GM19324 (cell line): ENCODE measurements at regions not wholly inside any gene's neighbourhood (a gene's known extent, or its start where the extent isn't known, plus 50 kb on each side); places are given as distances from the start of the nearest gene placed in this dataset.
"Not testable (repeated sequence)": the region's sequence is repeated elsewhere in the genome, so short reads cannot be mapped to it uniquely, and the experiment has no call there.

Experiments used
- ATAC-seq: cut with Tn5 transposase; IDR thresholded peaks from one replicate; pipeline ENCODE4 v1.9.1; 2021; ENCODE audit warnings: mild to moderate bottlenecking, moderate library complexity; ENCODE audit not compliant: unreplicated experiment, low FRiP score

DNA sequence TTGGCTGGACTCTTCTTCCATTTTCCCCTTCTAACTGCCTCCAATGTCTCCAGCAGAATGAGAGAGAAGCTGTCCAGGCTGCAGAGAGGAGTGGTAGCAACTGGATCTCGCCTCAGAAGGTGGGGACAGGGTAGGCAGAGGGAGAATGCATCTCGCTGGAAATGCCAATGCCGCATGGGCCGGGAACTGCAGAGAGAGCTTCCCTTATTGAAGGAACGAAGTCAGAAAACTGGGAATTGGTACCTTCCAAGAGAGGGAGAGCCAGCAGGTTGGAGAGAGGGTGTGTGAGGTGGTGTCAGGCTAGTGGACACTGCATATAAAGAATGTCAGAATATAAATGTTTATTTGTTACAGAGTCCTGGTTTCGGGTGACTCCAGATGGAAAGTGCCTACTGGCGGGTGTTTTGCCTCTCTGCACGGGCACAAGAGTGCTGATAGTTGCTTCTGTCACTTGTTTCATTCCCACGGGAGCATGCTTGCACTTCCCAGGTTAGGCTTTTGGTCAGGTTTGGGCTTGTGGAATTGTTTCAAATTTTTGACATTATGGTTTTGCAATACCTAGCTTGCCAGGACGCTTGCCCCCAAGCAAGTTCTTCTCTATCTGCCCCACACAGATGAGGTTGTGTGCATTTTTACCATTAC lies 156.8 kb upstream of the STS start:
- no peak for ATAC-seq

DNA sequence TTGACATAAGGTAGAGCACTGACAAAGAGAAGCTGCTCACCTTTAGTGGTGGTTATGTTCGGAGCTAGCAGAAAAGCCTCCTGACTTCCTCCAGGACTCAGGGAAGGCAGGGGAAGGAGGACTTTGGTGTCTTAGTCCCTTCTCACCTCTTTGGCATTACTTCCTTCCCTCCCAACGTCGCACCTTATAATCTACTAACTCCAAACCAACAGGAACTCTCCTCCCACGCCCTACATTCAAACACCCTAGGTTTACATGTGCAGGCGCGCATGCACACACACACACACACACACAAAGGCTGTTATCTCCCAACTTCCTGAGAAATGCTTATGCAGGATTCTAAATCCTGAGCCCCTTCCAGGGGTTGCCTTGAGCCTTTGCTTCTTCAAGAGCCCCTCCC lies 157.7 kb upstream of the STS start:
- ATAC-seq = no peak

DNA sequence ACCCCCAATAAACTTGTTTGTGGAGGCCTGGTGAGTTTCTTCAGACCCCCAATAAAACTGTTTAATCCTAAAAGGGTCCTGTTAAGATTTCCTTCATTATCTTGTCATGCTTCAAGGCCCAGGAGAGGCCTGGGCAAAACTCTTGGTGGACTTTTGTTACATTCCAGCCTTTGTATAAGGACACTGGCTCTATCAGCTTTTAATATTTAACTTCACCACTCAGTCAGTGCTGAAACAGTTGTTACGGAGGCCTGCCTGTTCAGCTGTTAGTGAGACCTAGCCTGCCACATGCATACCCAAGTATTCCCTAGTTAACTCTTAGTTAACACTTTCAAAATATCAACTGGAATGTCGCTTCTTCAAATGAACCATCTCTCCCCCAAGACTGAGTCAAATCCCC lies 158.8 kb upstream of the STS start:
- not testable (repeated sequence) for ATAC-seq

DNA sequence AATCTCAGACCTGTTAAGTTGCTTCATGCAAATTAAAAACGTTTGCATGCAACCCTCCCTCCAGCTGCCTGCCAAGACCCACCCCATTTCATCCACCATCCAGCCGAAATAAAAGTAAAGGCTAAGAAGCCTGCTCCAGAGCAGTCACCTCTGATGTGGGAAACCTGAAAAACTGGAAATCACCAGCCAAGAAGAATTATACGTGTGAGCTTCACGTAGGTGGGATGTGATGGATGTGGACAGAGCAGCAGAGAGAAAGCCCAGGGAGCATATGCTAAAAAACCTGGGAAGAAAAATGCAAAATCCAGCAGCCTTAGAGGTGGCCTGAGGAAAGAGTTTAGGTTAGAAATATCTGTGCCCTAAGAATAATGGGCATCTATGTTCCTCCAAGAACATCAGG lies 160.6 kb upstream of the STS start:
- ATAC-seq = no peak

DNA sequence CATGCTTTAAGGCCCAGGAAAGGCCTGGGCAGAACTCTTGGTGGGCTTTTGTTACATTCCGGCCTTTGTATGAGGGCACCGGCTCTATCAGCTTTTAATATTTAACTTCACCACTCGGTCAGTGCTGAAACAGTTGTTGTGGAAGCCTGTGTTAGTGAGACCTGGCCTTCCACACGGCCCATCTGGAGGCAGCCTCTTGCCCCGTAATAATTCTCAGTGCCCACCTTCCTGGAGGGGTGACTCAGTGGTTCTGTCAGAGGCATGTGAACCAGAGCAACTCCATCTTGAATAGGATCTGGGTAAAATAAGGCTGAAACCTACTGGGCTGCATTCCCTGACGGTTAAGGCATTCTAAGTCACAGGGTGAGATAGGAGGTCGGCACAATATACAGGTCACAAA lies 162.0 kb upstream of the STS start:
- no peak for ATAC-seq

DNA sequence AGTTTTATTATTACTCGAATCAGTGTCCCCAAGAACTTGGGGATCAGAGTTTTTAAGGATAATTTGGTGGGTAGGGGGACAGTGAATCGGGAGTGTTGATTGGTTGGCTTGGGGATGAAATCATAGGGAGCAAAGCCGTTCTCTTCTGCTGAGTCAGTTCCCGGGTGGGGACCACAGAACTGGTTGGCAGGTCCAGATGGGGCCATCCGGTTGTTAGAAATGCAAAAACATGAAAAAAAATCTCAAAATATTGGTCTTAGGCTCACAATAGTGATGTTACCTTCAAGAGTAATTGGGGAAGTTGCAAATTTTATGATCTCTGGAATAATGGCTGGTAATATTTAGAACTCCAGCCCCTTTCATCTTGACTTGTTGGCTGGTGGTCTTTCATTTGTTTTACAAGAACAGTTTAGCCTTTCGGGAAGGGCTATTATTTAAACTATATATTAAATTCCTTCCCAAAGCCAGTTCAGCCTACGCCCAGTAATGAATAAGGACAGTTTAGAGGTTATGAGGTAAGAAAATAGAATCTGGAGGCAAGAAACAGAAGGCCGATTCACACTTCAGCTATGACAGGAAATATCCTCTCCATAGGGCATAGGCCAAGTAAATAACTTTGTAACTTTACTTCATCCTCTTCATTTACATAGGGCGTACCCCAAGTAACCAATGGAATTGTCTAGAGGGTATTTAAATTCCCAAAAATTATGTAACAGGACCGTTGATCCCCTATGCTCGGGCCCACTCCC lies 164.1 kb upstream of the STS start:
- ATAC-seq = no peak

DNA sequence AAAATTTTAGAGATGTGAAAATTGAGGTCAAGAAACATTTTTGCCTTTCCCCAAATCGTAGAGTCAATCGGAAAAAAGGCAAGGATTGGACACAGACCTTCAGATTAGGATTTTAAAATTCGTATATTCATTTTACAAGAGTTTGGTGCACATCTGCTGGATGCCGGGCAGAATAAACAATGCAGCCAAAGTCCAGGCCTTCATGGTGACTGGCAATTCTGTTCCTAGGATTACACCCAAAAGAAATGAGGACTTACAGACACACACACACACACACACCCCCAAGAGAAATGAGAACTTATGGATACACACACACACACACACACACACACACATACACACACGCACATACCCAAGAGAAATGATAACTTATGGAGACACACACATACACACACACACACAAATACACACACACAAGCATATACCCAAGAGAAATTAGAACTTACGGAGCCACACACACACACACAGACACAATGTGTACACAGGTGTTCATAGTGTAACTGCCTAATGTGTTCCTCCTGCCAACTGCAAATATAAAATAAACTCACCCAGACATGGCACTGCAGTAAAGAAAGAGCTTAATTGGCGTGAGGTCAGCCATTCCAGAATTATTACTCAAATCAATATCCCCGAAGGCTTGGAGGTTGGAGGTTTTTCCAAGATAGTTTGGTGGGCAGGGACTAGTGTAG lies 165.7 kb upstream of the STS start:
- ATAC-seq = no peak

DNA sequence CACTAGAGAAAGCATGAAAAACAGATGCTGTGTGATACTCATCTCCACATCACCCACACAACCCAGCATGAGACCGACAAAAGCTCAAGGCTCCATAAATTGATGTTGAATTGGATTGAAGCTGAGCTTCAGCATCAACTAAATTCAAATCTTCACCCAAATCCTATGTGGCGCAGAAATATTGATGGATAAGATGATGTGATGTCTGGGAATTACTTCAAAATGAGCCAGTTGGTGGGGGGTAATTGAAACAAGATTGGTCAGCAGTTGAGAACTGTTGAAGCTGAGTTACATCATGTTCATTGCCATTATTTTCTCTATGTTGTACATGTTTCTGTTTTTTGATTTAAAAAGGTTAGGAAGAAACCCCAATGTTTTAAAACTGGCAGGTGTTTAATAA lies 166.5 kb upstream of the STS start:
- no peak for ATAC-seq

DNA sequence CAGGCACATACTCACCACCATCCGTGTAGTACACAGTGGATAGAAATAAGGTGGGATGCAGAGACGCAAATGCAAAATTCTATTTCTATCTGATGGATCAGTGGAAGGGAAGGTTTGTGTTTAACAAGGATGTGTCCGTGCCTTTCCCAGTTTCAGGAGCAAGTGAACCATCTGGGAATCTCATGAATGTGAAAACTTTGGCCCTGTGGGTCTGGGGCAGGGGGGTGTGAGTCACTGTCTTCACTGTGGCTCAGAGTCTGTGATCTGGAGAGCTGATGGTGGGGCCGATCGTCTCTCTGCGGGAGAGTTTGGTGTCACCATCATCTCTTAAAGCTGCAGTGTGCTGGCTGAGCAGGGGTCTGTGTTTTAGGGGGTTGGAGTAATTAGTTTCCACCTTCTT lies 179.3 kb upstream of the STS start:
- no peak for ATAC-seq

DNA sequence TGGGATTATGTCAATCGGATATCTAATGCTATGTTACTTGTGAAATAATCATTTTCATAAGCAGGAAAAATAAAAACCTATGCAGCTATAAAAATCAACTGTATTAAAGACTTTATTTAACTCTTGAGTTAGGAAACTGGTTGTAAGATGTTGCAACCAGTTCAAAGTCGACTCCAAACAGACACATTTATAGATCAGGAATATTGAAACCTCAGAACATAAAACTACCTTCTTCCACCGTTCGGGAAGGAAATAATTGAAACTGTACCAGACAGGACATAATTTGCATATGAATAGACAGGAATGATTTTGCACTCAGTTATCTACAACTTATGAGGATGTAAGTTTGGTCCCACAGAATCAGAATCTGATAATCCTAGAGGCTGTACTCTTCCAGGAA lies 181.8 kb upstream of the STS start:
- no peak for ATAC-seq

DNA sequence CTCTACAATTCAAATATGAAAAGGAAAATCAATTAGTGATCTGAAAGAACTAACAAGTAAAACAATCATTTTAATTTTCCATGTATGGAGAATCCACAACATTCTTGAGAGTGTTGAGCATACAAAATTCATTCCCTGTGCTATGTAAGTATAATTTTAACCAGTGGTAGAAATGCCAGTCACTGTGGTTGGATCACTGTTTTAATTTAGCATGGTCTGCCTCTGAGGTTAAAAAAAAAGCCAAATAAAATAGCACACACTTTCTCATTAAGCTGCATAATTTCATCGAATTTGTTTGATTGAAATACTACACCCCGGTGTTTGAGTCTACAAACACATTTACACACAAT lies 185.5 kb upstream of the STS start:
- no peak for ATAC-seq

DNA sequence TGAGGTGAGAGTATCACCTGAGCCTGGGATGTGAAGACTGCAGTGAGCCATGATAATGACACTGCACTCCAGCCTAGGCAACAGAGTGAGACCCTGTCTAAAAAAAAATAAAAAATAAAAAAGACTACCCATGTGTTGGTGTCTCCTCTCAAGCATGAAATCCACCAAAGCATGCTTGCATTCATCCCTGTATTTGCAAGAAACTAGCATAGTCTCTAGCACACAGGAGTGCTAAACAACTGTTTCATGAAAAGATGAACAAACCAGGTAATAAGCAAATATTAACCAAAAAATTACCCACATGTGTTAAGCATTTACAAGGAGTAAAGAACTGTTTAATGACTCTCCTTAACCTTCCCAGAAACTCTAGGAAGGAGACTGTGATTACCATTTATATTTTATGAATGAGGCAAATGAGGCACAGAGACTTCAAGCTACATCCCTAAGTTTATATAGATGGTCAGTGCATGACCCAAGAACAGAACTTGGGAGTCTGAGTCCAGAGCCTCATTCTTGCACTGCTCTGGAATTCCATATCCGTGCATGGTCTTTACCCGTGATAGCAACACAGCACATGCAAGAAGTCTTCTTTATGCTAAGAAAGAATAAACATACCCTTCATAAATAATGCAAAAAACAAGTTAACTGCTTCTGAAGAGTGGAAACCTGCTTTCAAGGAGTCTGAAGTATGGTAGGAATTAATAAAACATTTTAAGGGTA lies 186.1 kb upstream of the STS start:
- ATAC-seq = no peak

DNA sequence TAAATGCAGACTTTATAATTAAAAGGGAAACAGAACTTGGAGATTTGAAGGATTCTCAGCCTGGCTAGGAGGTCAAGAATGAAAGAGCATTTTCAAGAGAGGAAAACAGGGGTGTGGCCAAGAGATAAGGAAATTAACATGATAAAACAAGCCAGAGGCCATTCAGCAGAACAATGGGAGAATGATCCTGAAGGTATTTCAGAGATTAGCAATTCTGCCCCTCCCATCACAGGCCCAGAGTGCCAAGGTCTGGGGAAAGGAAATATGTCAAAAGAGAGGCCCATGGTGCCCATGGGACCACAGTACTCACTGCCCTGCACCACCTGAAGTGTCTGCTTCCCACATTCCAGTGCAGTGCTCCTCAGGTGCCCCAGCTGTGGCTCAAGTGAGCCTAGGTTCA lies 188.5 kb upstream of the STS start:
- ATAC-seq = no peak

DNA sequence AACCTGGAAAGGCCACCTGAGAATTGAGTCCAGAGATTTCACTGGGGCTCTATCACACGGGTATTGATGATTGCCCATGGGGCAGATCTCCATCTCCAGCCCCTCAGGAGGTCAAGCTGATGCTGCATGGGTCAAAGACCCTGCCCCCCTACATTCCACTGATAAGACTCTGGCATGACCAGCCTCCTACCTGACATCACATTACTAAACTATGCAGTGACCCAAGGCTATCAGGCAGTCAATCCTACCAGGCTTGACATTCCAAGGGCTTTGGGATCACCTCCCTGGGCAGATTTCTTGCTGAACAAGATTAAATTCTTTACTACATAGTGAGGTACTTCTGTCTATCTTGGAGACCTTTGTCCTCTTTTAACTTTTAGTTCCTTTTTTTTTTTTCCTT lies 192.7 kb upstream of the STS start:
- no peak for ATAC-seq

DNA sequence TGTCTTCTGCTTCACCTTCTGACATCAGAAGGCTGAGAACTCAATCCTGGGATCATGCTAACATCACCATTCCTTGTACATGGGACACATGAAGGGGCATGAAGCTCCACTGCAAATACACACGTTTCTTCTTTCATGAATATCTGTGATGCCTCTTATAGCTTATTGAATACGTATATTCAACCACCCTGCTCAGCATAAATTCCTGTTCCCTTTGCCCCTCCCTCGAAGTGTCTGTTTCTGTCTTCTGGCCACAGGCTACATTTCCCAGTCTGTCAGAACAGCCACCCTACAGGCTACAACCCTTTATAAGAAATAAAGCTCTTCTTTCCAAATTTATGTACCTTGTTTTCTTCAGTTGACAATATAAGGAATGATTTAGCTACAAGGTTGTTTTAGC lies 201.3 kb upstream of the STS start:
- ATAC-seq = no peak

DNA sequence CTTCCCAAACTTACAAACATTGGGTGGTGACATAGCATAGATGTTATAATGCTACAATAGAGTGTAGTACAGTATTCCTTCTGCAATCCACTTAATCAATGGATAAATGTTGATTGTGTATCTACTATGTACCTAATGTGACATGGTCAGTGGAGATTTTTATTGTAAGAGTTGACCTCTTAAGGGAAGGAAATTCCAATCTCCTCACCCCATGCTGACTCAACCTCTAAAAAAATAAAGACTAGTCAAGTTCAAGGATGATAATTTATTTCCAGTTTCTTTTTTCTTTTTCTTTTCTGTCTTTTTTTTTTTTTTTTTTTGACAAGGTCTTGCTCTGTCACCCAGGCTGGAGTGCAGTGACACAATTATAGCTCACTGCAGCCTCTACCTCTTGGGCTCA lies 206.5 kb upstream of the STS start:
- no peak for ATAC-seq

DNA sequence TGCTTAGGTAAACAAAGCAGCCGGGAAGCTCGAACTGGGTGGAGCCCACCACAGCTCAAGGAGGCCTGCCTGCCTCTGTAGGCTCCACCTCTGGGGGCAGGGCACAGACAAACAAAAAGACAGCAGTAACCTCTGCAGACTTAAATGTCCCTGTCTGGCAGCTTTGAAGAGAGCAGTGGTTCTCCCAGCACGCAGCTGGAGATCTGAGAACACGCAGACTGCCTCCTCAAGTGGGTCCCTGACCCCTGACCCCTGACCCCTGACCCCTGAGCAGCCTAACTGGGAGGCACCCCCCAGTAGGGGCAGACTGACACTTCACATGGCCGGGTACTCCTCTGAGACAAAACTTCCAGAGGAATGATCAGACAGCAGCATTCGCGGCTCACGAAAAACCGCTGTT lies 214.6 kb upstream of the STS start:
- ATAC-seq = not testable (repeated sequence)

DNA sequence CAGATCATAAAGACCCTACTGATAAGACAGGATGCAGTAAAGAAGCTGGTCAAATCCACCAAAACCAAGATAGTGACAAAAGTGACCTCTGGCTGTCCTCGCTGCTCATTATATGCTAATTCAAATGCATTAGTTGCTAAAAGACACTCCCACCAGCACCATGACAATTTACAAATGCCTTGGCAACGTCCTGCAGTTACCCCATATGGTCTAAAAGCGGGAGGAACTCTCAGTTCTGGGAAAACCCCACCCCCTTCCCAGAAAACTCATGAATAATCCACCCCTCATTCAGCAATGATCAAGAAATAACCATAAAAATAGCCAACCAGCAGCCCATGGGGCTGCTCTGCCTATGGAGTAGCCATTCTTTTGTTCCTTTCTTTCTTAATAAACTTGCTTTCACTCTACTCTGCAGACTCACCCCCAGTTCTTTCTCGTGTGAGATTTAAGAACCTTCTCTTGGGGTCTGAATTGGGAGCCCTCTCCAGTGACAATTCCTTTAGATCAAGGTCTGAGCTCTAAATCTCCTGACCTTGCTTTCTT lies 217.1 kb upstream of the STS start:
- ATAC-seq = no peak

DNA sequence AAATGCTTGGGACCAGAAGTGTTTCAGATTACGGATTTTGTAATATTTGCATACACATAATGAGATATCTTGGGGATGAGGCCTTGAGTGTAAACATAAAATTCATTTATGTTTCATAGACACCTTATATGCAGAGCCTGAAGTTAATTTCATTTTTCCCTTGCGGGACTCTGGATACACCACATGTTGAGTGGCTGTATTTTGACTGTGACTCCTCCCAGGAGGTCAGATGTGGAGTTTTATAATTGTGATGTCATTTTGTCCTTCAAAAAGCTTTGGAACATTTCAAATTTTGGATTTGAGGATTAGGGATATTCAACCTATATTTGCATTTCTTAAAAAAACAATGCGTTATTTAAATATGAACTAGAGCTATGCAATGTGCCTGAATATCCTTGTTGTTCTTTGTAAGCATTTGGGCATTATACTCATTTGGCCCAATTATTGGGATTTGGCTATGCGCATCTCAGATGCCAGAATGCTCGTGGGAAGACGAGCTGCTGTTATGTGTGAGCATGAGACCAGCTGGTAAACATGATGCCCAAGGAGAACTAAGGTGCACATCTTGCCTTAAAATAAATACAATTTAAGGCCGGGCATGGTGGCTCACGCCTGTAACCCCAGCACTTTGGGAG lies 223.0 kb upstream of the STS start:
- ATAC-seq = no peak

DNA sequence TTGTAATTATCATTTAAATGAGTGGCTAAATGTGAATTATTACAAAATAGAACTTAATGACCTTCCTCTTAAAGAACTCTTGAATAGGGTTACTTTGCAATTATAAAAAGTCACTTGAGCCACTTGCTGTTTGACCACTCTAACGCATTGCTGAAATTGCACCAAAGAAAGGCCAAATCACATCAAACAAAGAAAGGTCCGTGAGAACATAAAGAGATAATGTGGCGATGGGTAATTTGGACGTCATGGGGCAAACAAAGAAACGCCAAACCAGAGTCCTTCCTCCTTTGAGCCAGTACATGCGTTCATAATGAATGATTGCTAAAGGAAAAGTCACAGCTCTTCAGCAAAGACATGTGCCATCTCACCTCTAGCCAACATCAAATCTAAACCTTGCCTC lies 229.8 kb upstream of the STS start:
- ATAC-seq = no peak

DNA sequence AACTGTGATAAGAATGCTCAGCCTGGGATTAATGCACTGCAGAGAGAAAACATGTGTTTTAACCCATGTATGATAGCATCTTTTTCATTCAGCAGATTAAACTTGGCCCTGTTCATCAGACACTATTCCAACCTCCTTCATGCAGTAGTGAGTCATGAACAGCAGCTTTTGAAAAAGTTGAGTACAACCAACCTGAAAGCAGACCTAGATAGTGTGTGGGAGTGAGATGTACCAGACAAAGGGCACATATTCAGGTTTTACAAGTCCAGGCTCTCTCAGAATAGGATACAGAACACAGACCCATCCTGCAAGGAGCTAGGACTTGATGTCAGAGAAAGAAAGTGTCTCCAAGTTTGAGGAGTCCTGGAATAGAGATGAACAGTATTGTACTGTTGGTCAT lies 237.3 kb upstream of the STS start:
- no peak for ATAC-seq
